ENCODE measurements at regions not wholly inside any gene's neighbourhood (a gene's known extent, or its start where the extent isn't known, plus 50 kb on each side); places are given as distances from the start of the nearest gene placed in this dataset.

GRCh38 chr13:53110614-53111013, 82.0 kb downstream of the OLFM4 start:
- TF ChIP-seq CTCF (IDR thresholded peaks at IDR 0.05; ENCODE audit: low read depth, low read length, poor library complexity, severe bottlenecking) (no peak), EZH2phosphoT487 (IDR thresholded peaks at IDR 0.05; ENCODE audit: borderline replicate concordance, low read length) (no peak)
